NB4 (cell line): ENCODE measurements at regions not wholly inside any gene's neighbourhood (a gene's known extent, or its start where the extent isn't known, plus 50 kb on each side); places are given as distances from the start of the nearest gene placed in this dataset.

Experiments
- POLR2A ChIP-seq: IDR thresholded peaks from 2 replicates; pipeline ENCODE4 v1.6.1; 2011; ENCODE audit warnings: mild to moderate bottlenecking; ENCODE audit not compliant: insufficient read length; ENCODE audit errors: extremely low read depth
- TF ChIP-seq, protein P1 (sequence below): IDR thresholded peaks from one replicate; pipeline ENCODE4 v1.5.1; 2012; ENCODE audit warnings: low read depth, low read length
- TF ChIP-seq, protein P2 (sequence below): IDR thresholded peaks from 2 replicates; pipeline ENCODE4 v1.6.1; 2011; ENCODE audit warnings: low read depth, low read length

DNA sequence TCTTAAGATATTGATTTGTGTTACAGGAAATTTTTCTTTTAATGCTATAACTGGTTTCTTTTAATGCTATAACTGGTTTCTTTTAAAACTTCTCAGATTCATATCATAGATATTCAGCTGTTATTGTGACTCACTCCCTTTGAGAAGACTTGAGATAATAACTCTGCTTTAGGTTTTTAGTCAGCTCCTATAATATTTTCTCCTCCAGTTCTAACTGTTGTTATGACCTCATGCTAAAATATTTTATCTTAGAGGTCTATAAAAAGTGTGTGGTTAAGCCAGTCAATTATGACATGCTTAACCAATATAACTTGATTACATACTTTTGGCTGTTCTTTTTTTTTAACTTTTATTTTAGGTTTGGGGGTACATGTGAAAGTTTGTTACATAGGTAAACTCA lies 280.2 kb downstream of the PTGER3 start:
- TF ChIP-seq, protein P1, sequence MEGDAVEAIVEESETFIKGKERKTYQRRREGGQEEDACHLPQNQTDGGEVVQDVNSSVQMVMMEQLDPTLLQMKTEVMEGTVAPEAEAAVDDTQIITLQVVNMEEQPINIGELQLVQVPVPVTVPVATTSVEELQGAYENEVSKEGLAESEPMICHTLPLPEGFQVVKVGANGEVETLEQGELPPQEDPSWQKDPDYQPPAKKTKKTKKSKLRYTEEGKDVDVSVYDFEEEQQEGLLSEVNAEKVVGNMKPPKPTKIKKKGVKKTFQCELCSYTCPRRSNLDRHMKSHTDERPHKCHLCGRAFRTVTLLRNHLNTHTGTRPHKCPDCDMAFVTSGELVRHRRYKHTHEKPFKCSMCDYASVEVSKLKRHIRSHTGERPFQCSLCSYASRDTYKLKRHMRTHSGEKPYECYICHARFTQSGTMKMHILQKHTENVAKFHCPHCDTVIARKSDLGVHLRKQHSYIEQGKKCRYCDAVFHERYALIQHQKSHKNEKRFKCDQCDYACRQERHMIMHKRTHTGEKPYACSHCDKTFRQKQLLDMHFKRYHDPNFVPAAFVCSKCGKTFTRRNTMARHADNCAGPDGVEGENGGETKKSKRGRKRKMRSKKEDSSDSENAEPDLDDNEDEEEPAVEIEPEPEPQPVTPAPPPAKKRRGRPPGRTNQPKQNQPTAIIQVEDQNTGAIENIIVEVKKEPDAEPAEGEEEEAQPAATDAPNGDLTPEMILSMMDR = no peak
- no peak for TF ChIP-seq POLR2A
- TF ChIP-seq, protein P2, sequence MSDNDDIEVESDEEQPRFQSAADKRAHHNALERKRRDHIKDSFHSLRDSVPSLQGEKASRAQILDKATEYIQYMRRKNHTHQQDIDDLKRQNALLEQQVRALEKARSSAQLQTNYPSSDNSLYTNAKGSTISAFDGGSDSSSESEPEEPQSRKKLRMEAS = no peak
